ENCODE measurements at regions not wholly inside any gene's neighbourhood (a gene's known extent, or its start where the extent isn't known, plus 50 kb on each side); places are given as distances from the start of the nearest gene placed in this dataset.

Small RNA genes lying in the stretch of these regions (small RNA-seq; reads per million reads assigned to genes)
- gene MIR1-1, result 0 to 0.20 (median 0) reads per million in 4 donors

Data from stomach (tissue), 4 donors.